Adrenal gland (tissue), 9 donors: ENCODE measurements at regions not wholly inside any gene's neighbourhood (a gene's known extent, or its start where the extent isn't known, plus 50 kb on each side); places are given as distances from the start of the nearest gene placed in this dataset.

ENCODE experiments used
- DNase-seq, 7 donors: peaks; one replicate each; pipeline ENCODE4 v3.0.0-alpha.2; 2019 to 2020
- H3K27ac ChIP-seq, 5 donors: fragments of 200-600 bp; sonication (generic) in 4 of 5; 1 replicate in 3 of 5; 2 replicates in 2 of 5; pipeline versions ENCODE4 v1.5.1 to v1.8.0; 2016 to 2020; ENCODE audit warnings: mild to moderate bottlenecking in 1 of 5
- H3K27me3 ChIP-seq: fragments of 200-600 bp; 2 replicates; pipeline ENCODE4 v1.8.0; 2021
- H3K36me3 ChIP-seq, 2 donors: fragments of 200-600 bp; replicated peaks in 1 of 2; 1 replicate in 1 of 2; 2 replicates in 1 of 2; pipeline versions ENCODE4 v1.5.1 to v1.8.0; 2018 to 2022
- H3K4me1 ChIP-seq, 2 donors: fragments of 200-600 bp; replicated peaks in 1 of 2; 1 replicate in 1 of 2; 2 replicates in 1 of 2; pipeline versions ENCODE4 v1.5.1 to v1.8.0; 2018 to 2021
- H3K4me3 ChIP-seq, 4 donors: fragments of 200-600 bp; sonication (generic) in 3 of 4; one replicate each; pipeline ENCODE4 v1.5.1; 2016 to 2018
- H3K9me3 ChIP-seq, 3 donors: fragments of 200-600 bp; sonication (generic) in 1 of 3; replicated peaks in 1 of 3; 1 replicate in 2 of 3; 2 replicates in 1 of 3; pipeline versions ENCODE4 v1.5.1 to v1.8.0; 2016 to 2021
- POLR2A ChIP-seq, 2 donors: fragments of 450-650 bp; IDR thresholded peaks; one replicate each; pipeline ENCODE4 v1.6.1; 2017; ENCODE audit warnings: antibody characterized with exemption in 2 of 2, mild to moderate bottlenecking in 2 of 2, moderate library complexity in 1 of 2
- WGBS, 4 donors: extraction: QIAGEN DNeasy Blood & Tissue Kit in 2 of 4; methylation state at CpG; one replicate each; pipeline versions ENCODE4 v1.1.5 to v1.1.7; 2013 to 2017; 5-methylcytosine and 5-hydroxymethylcytosine counted together
- intact Hi-C, 2 donors: fragments of 100-400 bp; cut with DNase I; formaldehyde crosslinking; loops; one replicate each; pipeline versions ENCODE4 v1.14.1 to v1.15.0; 2022 to 2023
- TF ChIP-seq, protein P1 (sequence below), 6 experiments: fragments of 450-650 bp in 4 of 6; fragments of 200-600 bp in 2 of 6; sonication (generic) in 1 of 6; IDR thresholded peaks; 1 replicate in 5 of 6; 2 replicates in 1 of 6; pipeline versions ENCODE4 v1.5.1 to v1.8.0; 2016 to 2021; ENCODE audit warnings: antibody characterized with exemption in 6 of 6, mild to moderate bottlenecking in 2 of 6, moderate library complexity in 1 of 6
- donor health status: healthy with polysubstance abuse.
- donor health status: Bipolar disorder and iron deficiency.
- donor health status: DM: yes; HTN: yes; CAD: no.
- donor health status: DM: no; HTN: no; CAD: no.
- donor health status: DM: no; HTN: no; CAD: no.

DNA sequence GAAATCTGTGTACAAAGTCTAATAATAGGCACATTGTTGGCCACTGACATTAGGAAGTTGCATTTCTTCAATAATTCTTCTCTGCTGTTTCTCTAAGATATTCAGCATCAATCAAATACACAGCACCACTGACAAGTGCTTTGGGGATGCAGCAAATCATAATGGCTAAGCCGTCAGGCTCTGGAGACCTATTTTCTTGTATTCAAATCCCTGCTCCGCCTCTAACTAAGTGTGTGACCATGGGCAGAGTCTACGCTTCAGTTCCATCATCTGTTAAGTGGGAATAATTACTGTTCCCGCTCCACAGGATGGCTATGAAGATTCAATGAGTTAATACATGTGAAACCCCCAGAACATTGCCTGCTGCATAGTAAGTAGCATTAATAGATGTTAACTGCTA is 176.9 kb downstream of the ADGRL4 start:
- intact Hi-C loops = no loop called here
- DNase-seq = no peak
- no peak overlapping the region for H3K27ac ChIP-seq
- H3K9me3 ChIP-seq = no peaks in the 10 kb centered on the region
- 65 to 80% (median 75%) methylated on average over 4 of the region's 4 CpGs for WGBS, 4 donors
- H3K36me3 ChIP-seq = no peaks in the 10 kb centered on the region
- no peak overlapping the region for H3K4me3 ChIP-seq
- no peaks in the 10 kb centered on the region for H3K27me3 ChIP-seq
- H3K4me1 ChIP-seq = no peaks in the 10 kb centered on the region
- TF ChIP-seq POLR2A (IDR thresholded peaks at IDR 0.05) = no peak
- TF ChIP-seq, protein P1, sequence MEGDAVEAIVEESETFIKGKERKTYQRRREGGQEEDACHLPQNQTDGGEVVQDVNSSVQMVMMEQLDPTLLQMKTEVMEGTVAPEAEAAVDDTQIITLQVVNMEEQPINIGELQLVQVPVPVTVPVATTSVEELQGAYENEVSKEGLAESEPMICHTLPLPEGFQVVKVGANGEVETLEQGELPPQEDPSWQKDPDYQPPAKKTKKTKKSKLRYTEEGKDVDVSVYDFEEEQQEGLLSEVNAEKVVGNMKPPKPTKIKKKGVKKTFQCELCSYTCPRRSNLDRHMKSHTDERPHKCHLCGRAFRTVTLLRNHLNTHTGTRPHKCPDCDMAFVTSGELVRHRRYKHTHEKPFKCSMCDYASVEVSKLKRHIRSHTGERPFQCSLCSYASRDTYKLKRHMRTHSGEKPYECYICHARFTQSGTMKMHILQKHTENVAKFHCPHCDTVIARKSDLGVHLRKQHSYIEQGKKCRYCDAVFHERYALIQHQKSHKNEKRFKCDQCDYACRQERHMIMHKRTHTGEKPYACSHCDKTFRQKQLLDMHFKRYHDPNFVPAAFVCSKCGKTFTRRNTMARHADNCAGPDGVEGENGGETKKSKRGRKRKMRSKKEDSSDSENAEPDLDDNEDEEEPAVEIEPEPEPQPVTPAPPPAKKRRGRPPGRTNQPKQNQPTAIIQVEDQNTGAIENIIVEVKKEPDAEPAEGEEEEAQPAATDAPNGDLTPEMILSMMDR (IDR thresholded peaks at IDR 0.05) = no peak

DNA sequence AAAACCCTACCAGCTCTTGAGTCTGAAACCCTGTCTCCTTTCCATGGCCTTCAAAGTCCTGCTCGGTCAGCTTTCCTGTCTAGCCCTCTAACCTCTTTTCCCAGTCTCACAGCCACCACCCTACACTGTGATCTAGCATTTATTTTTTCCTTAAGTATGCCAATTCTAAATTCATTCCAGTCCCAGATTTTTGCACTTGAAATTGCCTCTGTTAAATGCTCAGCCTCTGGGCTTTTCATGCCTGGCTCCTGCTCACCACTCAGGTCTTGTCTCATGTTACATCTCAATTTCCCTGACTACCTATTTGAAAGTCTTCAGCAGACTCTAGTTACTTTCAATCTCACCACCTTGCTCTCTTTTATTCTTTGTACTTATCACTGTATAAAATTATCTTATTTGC is 176.2 kb downstream of the ADGRL4 start:
- Histone ChIP-seq H3K27ac (no peak overlapping the region), H3K4me3 (no peak overlapping the region), H3K4me1 (no peaks in the 10 kb centered on the region), H3K36me3 (no peaks in the 10 kb centered on the region), H3K9me3 (no peaks in the 10 kb centered on the region), H3K27me3 (no peaks in the 10 kb centered on the region)
- 2 to 86% (median 49%) methylated on average over 1 of the region's 1 CpG for WGBS, 4 donors
- intact Hi-C loops = no loop called here
- TF ChIP-seq POLR2A (IDR thresholded peaks at IDR 0.05) = no peak
- TF ChIP-seq, protein P1 (IDR thresholded peaks at IDR 0.05) = no peak
- no peak for DNase-seq

DNA sequence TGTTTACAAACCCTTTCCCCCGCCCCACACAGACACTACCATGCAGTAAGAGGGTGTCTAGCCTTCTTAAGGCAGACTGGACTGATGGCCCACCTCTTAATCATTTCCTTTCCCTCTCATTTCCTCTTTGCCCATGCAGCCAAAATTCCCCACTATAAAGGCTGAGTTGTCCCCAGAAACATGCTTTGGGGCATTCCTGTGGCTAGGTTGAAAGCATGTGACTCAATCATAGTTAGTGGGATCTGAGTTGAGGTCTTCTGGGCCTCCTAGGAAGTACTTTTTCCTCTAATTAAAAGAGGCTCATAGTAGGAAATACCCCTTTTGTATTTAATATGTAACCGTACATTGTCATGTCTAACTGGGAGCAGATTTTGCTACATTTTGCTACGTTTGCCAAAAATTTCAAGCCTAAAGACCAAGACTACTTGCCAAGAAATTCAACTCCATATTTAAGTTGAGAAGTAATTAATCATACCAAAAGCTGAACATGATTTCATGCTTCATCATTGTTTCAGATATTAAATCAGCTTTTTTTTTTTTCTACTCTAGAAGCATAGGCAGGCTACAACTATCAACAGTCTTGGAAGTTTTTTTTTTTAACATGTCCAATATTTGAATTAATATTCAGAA is 174.7 kb downstream of the ADGRL4 start:
- no peak overlapping the region for H3K4me3 ChIP-seq
- DNase-seq = no peak
- intact Hi-C loops = no loop called here
- no peak overlapping the region for H3K27ac ChIP-seq
- H3K27me3 ChIP-seq = no peaks in the 10 kb centered on the region
- TF ChIP-seq POLR2A (IDR thresholded peaks at IDR 0.05) = no peak
- WGBS, 4 donors = 78 to 86% (median 81%) methylated on average over 3 of the region's 3 CpGs
- no peaks in the 10 kb centered on the region for H3K9me3 ChIP-seq
- H3K4me1 ChIP-seq = no peaks in the 10 kb centered on the region
- H3K36me3 ChIP-seq = no peaks in the 10 kb centered on the region

DNA sequence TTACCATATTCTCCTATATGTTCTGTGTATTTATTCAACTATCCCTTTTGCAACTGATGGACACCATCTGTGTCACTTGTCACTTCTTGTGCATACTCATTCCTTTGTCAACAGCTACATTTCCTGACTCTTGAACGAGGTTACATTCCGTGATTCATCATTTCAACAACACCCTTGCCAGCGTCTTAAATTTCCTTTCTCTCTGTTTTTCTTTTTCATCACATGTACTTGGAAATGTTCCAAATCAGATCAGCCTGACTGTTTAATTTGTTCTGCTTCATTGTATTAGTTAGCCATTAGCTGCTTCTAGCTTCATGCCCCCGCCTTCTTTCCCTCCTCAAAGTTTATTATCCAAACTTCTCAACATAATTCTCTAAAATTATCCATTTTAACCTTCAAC is 173.0 kb downstream of the ADGRL4 start:
- DNase-seq = no peak
- Histone ChIP-seq H3K27me3 (no peaks in the 10 kb centered on the region), H3K27ac (no peak overlapping the region), H3K4me1 (no peaks in the 10 kb centered on the region), H3K4me3 (no peak overlapping the region), H3K36me3 (no peaks in the 10 kb centered on the region), H3K9me3 (no peaks in the 10 kb centered on the region)
- intact Hi-C loops = no loop called here
- TF ChIP-seq, protein P1 (IDR thresholded peaks at IDR 0.05) = no peak
- no peak for TF ChIP-seq POLR2A (IDR thresholded peaks at IDR 0.05)
- 37 to 42% (median 38%) methylated on average over 4 of the region's 4 CpGs for WGBS, 4 donors

GRCh38 chr1:78834201-78834741 is 172.3 kb downstream of the ADGRL4 start:
- intact Hi-C loops = no loop called here
- Histone ChIP-seq H3K4me1 (no peaks in the 10 kb centered on the region), H3K9me3 (no peaks in the 10 kb centered on the region), H3K27ac (no peak overlapping the region), H3K27me3 (no peaks in the 10 kb centered on the region), H3K36me3 (no peaks in the 10 kb centered on the region), H3K4me3 (no peak overlapping the region)
- TF ChIP-seq, protein P1 (IDR thresholded peaks at IDR 0.05) = no peak
- no peak for TF ChIP-seq POLR2A (IDR thresholded peaks at IDR 0.05)
- no peak for DNase-seq
- WGBS, 4 donors = 79 to 85% (median 84%) methylated on average over 4 of the region's 4 CpGs
